ENCODE measurements at regions not wholly inside any gene's neighbourhood (a gene's known extent, or its start where the extent isn't known, plus 50 kb on each side); places are given as distances from the start of the nearest gene placed in this dataset.
"Not testable (repeated sequence)": the region's sequence is repeated elsewhere in the genome, so short reads cannot be mapped to it uniquely, and the experiment has no call there.

GRCh38 chr10:123320091-123320490 lies 165.9 kb downstream of the BUB3 start:
- DNase-seq: no peak

GRCh38 chr10:123323884-123324283 lies 169.7 kb downstream of the BUB3 start:
- DNase-seq: no peak

- no peak for DNase-seq
These were observed 171.5 kb downstream of the BUB3 start for GRCh38 chr10:123325663-123326190.

GRCh38 chr10:123326674-123327073 lies 172.5 kb downstream of the BUB3 start:
- no peak for DNase-seq

- no peak for DNase-seq
These were observed 173.2 kb downstream of the BUB3 start for GRCh38 chr10:123327450-123327849.

GRCh38 chr10:123327896-123328295 lies 173.7 kb downstream of the BUB3 start:
- DNase-seq: no peak

- no peak for DNase-seq
These were observed 177.2 kb downstream of the BUB3 start for GRCh38 chr10:123331438-123331837.

GRCh38 chr10:123346581-123346980 lies 192.4 kb downstream of the BUB3 start:
- no peak for DNase-seq

- no peak for DNase-seq
These were observed 194.7 kb downstream of the BUB3 start for GRCh38 chr10:123348691-123349572.

- DNase-seq: no peak
These were observed 197.5 kb downstream of the BUB3 start for GRCh38 chr10:123351715-123352114.

- DNase-seq: no peak
These were observed 200.3 kb downstream of the BUB3 start for GRCh38 chr10:123354521-123354920.

GRCh38 chr10:123355748-123356481 lies 201.7 kb downstream of the BUB3 start:
- no peak for DNase-seq

- DNase-seq: no peak
These were observed 202.6 kb downstream of the BUB3 start for GRCh38 chr10:123356799-123357198.

GRCh38 chr10:123357421-123357930 lies 203.3 kb downstream of the BUB3 start:
- no peak for DNase-seq

GRCh38 chr10:123359539-123359938 lies 205.3 kb downstream of the BUB3 start:
- no peak for DNase-seq

- no peak for DNase-seq
These were observed 207.6 kb downstream of the BUB3 start for GRCh38 chr10:123361832-123362231.

- DNase-seq: peak; percentile 6
These were observed 213.0 kb downstream of the BUB3 start for GRCh38 chr10:123367195-123367594.

- DNase-seq: not testable (repeated sequence)
These were observed 217.4 kb downstream of the BUB3 start for GRCh38 chr10:123371626-123372025.

GRCh38 chr10:123373591-123373990 lies 219.4 kb downstream of the BUB3 start:
- DNase-seq: no peak

GRCh38 chr10:123375097-123375496 lies 220.9 kb downstream of the BUB3 start:
- no peak for DNase-seq

GRCh38 chr10:123375738-123376137 lies 221.5 kb downstream of the BUB3 start:
- no peak for DNase-seq

- no peak for DNase-seq
These were observed 223.7 kb downstream of the BUB3 start for GRCh38 chr10:123377883-123378282.

- no peak for DNase-seq
These were observed 224.1 kb downstream of the BUB3 start for GRCh38 chr10:123378302-123378701.

All from occipital lobe (tissue), 1 donor.